HG03025 (cell line): ENCODE measurements at regions not wholly inside any gene's neighbourhood (a gene's known extent, or its start where the extent isn't known, plus 50 kb on each side); places are given as distances from the start of the nearest gene placed in this dataset.

Experiments used
- ATAC-seq: cut with Tn5 transposase; IDR thresholded peaks from one replicate; pipeline ENCODE4 v1.9.1; 2021; ENCODE audit warnings: mild to moderate bottlenecking, moderate library complexity; ENCODE audit not compliant: unreplicated experiment, low FRiP score

DNA sequence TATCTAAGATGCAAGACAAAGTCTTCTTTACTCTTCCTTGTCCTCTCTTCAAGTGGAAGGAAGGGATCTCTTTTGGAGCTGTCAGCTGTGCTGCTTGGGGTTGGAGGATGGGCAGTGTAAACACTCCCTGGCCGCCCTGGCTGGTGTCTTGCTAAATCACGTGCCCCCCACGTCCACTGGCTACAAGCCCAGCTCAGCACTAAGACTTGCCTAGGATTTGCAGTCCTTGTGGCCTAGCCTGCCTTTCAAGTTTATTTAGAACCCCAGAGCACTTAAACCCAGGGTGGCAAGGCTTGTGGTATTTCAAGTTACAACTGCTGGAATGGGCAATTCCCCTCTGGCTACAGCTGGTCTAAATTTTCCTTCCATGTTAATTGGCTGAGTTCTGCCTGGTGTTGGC, 272.4 kb upstream of the MYO3A start:
- ATAC-seq: no peak

DNA sequence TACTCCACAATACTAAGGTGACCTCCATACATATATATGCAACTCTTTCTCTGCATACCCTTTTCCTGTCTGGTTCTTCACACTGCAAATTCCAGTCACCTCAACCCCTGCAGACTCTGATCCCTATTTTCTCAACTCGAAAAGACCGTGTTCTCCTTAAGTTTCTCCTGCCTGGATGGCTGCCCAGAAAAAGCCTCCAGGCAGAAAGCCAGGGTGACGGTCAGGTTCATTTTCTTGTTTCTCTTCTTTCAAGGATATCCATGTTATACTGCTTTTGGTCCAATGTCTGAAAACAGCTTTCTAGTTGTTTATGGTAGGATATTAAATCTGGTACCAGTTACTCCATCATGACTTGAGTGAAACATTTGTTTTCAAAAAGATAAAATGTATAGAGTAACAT, 267.8 kb upstream of the MYO3A start:
- no peak for ATAC-seq

DNA sequence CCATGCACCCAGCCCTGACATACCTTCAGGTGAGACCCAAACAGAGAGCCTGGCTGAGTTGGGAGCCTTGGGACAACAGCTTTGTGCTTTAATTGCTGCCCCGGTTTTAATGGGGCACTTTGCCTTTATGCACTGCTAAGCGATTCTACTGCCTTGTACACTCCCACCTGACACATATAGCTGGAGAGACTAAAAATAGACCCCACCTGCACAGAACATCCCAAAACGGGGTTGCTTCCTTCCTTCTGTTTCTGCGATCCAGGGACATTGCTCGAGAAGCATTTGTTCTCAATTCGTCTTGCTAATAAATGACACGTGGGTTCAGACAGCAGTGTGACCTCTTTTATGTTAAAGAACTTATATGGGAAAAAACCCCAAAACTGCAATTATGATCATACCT, 258.8 kb upstream of the MYO3A start:
- no peak for ATAC-seq

DNA sequence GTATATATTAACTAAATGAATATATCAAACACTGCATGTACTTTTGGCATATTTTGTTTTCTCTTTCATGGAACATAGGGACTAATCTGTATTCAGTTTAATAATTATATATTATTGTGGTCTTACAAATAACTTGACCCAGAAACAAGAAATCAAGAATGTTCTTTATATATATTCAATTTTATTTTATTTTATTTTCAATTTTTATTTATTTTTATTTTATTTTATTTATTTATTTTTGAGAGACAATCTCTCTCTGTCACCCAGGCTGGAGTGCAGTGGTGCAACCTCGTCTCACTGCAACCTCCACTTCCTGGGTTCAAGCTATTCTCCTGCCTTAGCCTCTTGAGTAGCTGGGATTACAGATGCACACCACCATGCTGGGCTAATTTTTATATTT, 258.4 kb upstream of the MYO3A start:
- ATAC-seq: no peak

DNA sequence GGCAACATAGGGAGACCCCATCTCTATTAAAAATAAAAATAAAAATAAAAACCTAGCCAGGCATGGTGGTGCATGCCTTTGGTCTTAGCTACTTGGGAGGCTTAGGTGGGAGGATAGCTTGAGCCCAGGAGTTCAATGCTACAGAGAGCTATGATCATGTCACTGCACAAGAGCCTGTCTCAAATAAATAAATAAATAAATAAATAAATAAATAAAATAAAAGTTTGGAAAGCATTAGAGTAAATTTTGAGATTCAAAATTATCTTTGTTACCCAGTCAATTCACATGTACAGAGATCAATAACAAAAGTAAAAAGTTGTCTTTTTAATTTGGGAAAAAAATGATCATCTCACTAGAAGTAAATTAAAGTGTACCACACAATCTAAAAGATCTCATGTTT, 255.8 kb upstream of the MYO3A start:
- no peak for ATAC-seq

DNA sequence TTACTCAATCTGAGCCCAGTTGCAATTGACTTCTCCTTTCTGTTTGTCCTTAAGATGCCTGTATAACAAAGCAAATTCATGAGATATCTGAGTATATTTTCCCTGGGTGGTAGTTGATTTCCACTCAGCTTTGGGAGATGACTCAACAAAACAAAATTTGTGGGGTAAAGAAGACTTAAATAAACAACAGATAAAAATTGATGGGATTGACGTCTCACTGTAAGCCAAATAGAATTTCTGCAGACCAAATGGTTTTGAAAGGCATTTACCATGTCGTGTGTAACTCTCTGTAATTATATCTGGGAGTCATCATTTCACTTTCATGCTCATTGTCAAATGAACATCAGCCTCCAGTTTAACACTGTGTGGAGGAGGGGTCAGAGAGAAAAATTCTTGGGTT, 255.4 kb upstream of the MYO3A start:
- ATAC-seq: no peak

DNA sequence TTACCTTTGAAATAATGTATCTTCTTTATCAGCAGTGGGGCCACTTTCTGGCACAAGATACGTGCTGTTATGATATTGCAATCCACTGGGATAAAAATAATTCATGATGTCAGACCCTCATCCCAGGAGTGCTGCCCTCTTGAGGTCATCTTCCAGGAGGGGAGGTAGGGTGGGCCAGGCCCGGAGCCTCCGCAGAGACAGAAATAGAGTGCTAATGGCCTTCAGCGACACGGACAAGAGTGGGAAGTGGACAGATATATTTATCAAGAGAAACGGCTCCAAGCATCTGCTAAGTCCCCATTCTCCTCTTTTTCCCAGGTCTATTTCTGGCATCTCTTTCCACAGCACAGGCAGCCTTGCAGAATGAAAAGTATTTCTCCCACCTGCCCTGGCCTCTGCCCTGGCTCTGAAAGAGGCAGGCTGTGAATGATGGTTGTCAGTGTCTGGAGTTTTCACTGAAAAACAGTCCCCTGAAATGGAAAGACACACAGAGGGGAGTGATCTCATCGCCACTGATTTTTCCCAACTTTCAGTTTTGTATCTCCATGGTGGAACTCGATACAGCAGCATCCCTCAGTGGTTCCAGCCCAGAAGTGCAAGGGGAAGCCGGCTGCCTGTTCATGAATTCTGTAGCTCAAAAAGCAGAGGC, 251.7 kb upstream of the MYO3A start:
- ATAC-seq: no peak

DNA sequence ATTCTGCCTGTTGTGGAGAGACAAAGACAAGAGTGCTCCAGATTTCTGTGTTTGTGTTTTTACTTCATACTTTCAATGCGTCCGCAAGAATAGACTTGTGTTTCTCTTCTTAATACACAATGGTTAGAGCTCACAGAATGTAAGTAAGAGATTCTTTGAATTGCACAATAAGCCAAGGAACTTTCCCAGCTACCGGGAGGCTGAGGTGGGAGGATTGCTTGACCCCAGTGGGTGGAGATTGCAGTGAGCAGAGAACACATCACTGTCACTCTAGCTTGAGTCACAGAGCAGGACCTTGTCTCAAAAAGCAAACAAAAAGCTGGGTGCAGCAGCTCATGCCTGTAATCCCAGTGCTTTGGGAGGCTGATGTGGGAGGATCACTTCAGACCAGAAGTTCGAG, 250.7 kb upstream of the MYO3A start:
- no peak for ATAC-seq

DNA sequence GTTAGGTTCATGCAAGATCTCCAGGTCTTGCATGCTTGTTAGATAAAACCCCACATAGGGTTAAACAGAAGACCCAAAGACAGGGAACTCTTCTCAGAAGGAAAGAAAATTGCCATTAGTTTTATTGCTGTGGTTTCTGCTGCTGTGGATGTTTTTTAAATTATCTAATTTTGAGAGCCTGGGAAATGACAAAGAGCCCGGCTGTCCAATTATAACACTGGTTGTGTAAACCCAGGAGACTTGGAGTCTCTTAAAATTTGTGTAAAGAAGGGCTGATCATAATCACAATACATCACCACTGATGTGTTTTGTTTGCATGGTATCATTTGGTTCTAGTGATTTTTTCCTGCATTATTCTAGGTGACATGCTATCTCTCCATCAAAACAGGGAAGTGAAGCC, 246.5 kb upstream of the MYO3A start:
- no peak for ATAC-seq

DNA sequence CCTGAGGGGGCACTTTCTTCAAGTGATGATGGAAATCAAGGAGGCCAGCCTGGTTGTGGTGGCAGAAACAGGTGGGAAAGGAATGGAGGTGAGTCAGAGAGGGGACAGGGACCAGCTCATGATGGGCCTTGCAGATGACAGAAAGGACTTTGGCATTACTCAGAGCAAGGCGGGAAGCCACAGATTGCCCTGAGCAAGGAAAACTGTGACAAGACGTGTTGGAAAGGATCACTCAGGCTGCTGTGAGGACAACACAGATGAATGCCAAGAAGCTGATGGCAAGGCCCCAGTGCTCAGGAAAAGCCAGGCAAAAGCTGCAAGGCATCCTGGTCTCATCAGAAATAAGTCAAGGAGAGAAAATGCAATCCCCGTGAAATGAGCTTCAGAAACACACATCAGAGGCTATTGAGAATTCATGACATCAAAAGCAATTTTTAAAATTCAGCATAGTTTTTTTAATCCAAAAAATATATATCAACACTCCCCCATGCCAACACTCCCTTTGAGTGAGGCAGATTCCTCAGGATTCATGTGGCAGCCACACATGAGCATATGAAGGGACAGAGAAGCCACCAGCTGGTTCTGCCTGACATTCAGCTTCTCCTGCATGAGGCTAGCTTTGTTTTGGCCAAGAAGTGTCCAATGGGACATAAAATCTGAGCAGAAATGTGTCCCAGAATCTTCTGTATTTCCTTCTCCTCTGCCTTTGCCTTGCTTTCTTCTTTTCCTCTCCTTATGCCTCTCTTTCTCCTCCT, 244.5 kb upstream of the MYO3A start:
- ATAC-seq: no peak

DNA sequence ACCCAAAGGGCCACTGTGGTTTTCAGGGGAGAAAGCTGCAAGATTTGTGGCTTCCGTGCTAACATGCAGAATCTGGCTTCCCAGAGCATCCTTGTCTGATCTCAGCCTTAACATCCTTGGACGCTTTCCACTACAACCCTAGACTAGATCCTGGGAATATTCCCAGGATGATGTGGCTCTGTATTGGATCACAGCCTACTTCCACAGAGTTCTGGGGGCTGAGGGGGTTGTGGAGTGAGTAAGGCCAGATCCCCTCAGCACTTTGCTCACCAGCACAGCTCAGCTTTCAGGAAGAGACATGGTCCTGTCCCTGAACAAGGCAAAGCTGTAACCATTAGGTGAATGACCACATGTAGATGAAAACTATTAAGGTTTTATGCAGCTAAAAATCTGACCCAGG, 241.3 kb upstream of the MYO3A start:
- ATAC-seq: no peak

DNA sequence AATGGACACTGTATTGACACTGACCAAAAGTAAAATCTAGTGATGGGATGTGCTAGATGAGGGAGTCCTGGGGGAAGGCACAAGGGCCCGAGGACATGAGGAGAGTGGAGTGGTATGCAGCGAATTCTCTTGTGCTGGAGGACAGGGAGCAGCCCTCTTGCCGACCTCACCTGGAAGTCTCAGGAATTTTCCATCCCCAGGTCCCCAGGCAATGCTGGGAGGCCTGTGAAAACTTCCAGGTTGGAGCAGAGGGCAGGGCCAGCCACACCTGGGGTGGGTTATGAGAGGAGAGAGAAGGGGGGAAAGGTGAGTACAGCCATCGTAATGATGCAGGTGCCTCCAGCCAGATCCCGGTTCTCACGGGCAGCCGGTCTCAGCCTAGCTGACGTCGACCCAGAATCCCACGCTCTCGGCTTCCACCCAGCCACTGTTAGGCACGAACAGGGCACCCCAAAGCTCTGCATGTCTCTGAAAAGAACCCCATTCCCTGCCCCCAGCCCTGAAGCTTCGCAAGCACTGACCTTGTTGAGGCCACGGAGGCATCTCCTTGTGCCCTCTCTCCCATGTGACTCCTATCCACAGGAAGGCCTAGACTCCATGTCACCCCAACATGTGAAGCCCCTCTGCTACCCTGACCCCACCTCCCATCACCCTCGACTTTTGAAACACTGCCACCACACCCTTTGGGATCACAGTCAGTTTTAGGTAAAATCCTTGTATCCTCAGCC, 239.7 kb upstream of the MYO3A start:
- no peak for ATAC-seq

DNA sequence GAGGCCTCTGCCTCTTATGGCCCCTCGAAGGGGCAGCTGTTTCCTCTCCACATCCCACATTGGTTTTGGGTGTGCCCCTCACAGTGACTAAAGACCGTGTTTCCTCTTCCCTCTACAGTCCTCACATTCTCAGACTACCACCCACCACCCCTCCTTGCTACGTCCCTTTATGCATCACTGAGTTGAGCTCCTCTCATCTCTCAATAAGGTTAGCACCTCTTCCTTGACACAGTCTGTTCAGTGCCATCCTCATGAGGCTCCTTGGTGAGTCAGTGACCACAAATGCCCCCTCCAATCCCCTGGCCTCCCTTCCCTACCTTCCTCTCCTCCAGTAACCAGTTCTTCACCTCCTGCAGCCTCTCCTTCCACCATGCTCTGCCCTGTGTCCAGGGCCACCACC, 239.1 kb upstream of the MYO3A start:
- no peak for ATAC-seq

DNA sequence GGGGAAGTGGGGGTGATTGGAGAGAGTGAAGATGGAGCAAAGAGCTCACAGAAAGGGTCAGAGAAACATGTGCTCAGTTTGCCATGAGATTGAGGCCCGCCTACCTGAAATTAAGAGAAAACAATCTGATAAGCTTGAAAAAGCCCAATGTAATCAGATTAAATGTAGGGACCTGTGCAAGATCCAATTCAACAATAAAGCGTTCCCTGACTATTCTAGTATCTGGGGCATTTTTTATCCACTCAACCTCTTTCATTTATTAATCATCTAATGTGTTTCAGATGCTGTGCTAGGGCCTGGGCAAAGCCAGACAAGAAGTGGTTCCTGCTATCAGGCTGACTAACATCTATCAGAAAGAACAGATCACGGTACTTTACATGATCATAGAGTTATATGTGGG, 238.4 kb upstream of the MYO3A start:
- no peak for ATAC-seq

DNA sequence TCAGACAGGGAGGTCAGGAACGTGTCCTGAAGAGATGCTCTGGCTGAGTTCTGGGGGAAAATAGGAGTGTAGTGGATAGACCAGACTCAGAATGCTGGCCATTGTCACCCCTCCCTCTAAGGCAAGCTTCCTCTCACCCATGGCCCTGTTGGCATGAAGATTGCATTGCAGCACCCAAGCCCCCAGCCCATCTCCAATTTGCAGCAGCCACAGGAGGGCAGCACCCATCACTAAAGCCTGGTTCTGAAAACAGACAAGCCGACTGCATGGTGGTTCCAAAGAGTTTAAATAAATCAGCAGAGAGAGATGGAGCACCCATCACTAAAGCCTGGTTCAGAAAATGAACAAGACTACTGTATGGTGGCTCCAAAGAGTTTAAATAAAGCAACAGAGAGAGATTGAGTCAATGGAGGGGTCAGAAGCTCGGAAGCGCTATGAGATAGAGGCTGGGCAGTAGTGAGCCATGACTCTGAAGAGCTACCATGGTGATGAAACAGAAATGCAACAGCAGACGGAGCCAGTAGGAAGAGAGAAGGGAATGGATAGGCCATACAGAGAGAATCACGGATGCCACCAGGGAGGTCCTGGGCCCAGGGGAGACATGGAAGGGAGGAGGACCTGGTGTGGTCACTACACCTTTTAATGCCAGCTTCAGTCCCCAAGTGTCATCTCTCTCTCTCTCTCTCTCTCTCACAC, 237.9 kb upstream of the MYO3A start:
- no peak for ATAC-seq

DNA sequence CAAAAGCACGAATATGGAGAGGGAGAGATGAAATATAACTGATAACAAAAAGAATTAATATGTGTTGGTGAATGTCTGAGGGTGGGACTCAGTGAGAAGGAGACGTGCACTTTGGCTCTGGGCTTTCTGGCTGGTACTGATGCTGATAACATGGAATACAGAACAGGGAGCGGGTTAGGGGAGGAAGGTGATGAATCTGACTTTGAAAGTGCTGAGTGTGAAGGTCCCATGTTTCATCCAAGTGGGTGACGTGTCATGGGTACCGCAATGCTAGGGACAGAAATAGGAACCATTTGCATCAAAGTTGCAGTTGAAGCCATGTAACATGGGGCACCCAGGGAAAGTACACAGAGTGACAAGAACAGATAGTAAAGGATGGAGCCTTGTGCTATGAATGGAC, 236.6 kb upstream of the MYO3A start:
- ATAC-seq: no peak

DNA sequence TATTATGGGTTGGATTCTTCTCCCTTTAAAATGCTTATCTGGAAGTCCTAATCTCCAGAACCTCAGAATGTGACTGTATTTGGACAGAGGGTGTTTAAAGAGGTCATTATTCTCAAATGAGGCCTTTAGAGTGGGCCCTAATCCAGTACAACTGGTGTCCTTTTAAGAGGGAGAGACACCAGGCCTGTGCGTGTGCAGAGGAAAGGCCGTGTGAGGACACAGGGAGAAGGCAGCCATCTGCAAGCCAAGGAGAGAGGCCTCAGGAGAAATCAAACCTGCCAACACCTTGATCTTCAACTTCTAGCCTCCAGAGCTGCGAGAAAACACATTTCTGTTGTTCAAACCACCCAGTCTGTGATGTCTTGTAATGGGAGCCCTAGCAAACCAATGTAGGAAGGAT, 235.4 kb upstream of the MYO3A start:
- ATAC-seq: no peak

DNA sequence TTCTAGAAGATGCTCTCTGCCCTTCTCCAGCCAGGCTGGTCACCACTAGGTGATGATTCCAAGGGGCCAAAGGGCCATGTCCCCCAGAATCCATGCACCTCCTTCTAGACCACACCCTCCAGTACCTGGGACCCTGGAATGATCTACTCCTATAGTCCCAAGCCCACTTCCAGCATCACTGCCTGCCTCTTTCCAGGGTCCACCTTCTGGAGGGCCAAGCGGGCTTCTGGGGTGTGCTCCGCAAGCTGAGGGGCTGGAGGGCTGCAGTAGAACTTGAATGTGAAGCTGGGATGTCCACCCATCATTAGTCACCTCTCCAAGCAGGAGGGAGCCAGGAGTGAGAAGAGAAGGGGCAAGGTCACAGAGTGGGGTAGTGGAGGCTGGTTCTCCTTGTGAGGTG, 234.4 kb upstream of the MYO3A start:
- no peak for ATAC-seq

DNA sequence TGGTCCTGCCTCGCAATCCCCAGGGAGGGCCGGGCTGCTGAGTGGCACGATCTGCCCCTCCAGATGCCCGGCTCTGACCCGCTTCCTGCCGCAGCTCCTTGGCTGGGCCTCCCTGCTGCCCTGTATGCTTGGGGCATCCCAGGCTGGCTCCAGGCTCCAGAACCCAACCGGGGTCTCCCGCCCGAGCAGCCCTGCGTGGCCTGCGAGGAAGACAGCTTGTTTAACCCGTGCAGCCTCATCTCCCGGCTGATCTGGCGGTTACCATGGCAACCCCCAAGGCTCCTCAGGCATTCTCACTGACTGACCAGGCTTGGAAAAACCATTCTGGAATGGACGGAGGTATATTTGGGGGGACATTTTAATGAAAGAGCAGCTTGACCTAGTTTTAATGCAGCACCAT, 232.4 kb upstream of the MYO3A start:
- ATAC-seq: no peak

DNA sequence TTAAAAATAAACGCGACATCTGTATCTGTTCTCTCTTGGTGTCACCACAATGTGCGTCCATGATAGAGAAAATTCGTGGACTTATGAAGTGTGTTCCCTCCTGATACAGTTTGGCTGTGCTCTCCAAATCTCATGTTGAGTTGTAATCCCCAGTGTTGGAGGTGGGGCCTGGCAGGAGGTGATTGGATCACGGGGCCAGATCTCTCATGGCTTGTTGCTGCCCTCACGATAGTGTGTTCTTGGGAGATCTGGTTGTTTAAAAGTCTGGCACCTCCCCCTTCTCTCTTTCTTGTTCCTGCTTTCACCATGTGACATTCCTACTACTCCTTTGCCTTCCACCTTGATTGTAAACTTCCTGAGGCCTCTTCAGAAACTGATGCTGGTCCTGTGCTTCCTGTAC, 229.4 kb upstream of the MYO3A start:
- ATAC-seq: no peak

DNA sequence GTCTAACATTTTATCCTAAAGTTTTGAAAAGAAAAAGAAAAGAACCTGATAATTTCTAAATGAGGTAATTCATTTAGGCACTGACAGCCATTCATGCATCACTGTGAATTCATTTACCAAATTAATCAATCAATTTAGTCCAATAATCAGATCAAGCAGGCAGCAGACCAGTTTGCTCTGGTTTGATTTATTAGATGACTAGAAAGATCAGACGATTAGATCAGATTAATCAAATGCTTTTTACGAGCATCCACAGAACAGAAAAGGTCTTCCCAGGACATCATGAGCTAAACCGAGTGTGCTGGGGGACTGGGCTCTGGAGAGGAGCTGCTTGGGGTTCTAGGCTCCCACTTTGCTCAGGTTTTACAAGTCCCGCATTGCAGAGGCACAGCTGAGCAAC, 226.5 kb upstream of the MYO3A start:
- no peak for ATAC-seq
